Fibroblast of lung (primary cell): ENCODE measurements at regions not wholly inside any gene's neighbourhood (a gene's known extent, or its start where the extent isn't known, plus 50 kb on each side); places are given as distances from the start of the nearest gene placed in this dataset.

Experiments used
- EZH2 ChIP-seq: IDR thresholded peaks from 2 replicates; pipeline ENCODE4 v1.5.1; 2012; ENCODE audit warnings: low read length, control low read depth, mild to moderate bottlenecking; ENCODE audit errors: missing control alignments
- TF ChIP-seq, protein P1 (sequence below), 2 donors: IDR thresholded peaks in 1 of 2; conservative IDR thresholded peaks in 1 of 2; 1 replicate in 1 of 2; 2 replicates in 1 of 2; pipeline ENCODE4 v1.5.1; 2011 to 2012; ENCODE audit warnings: low read length in 2 of 2, control low read depth in 1 of 2, inconsistent platforms in 1 of 2, low read depth in 1 of 2, mild to moderate bottlenecking in 1 of 2

DNA sequence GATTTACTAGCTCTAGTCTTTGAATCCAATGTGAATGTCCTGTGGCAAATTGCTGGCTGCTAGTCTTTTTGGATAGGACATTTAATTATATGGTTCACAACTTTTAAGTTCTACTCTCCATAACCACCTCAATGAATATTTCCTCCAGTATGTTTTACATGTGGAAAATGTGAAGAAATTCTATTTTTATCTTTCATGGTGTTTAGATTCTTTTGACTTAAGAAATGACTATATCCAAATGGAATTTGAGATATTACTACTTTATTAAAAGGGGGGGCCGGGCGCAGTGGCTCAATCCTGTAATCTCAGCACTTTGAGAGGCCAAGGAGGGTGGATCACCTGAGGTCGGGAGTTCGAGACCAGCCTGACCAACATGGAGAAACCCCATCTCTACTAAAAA, 202.0 kb downstream of the ARL4A start:
- TF ChIP-seq, protein P1, sequence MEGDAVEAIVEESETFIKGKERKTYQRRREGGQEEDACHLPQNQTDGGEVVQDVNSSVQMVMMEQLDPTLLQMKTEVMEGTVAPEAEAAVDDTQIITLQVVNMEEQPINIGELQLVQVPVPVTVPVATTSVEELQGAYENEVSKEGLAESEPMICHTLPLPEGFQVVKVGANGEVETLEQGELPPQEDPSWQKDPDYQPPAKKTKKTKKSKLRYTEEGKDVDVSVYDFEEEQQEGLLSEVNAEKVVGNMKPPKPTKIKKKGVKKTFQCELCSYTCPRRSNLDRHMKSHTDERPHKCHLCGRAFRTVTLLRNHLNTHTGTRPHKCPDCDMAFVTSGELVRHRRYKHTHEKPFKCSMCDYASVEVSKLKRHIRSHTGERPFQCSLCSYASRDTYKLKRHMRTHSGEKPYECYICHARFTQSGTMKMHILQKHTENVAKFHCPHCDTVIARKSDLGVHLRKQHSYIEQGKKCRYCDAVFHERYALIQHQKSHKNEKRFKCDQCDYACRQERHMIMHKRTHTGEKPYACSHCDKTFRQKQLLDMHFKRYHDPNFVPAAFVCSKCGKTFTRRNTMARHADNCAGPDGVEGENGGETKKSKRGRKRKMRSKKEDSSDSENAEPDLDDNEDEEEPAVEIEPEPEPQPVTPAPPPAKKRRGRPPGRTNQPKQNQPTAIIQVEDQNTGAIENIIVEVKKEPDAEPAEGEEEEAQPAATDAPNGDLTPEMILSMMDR (conservative IDR thresholded peaks at IDR 0.05 in 1 of 2, IDR thresholded peaks at IDR 0.05 in 1 of 2; ENCODE audit: low read depth in 1 of 2, low read length in 2 of 2), result no peak
- TF ChIP-seq EZH2, result no peak
